ENCODE measurements at regions not wholly inside any gene's neighbourhood (a gene's known extent, or its start where the extent isn't known, plus 50 kb on each side); places are given as distances from the start of the nearest gene placed in this dataset.

GRCh38 chr11:97844016-97844415 lies 1176.7 kb upstream of the CNTN5 start:
- DNase-seq (ENCODE audit: low read depth): no peak
- H3K4me3 ChIP-seq (ENCODE audit: control insufficient read depth, low read depth, low read length): no peak overlapping the region
- no peak for TF ChIP-seq CTCF (conservative IDR thresholded peaks at IDR 0.05; ENCODE audit: control insufficient read depth, insufficient read depth, low read depth, low read length)

GRCh38 chr11:97847730-97848129 lies 1173.0 kb upstream of the CNTN5 start:
- no peak for DNase-seq (ENCODE audit: low read depth)
- no peak for TF ChIP-seq CTCF (conservative IDR thresholded peaks at IDR 0.05; ENCODE audit: control insufficient read depth, insufficient read depth, low read depth, low read length)
- no peak overlapping the region for H3K4me3 ChIP-seq (ENCODE audit: control insufficient read depth, low read depth, low read length)

- no peak overlapping the region for H3K4me3 ChIP-seq (ENCODE audit: control insufficient read depth, low read depth, low read length)
- DNase-seq (ENCODE audit: low read depth): no peak
These were observed 1170.0 kb upstream of the CNTN5 start for GRCh38 chr11:97850701-97851100.

GRCh38 chr11:97854357-97854756 lies 1166.4 kb upstream of the CNTN5 start:
- no peak for DNase-seq (ENCODE audit: low read depth)
- no peak for TF ChIP-seq CTCF (conservative IDR thresholded peaks at IDR 0.05; ENCODE audit: control insufficient read depth, insufficient read depth, low read depth, low read length)
- no peak overlapping the region for H3K4me3 ChIP-seq (ENCODE audit: control insufficient read depth, low read depth, low read length)

More at GRCh38 chr11:97850701-97851100, 1170.0 kb upstream of the CNTN5 start:
- no peak for TF ChIP-seq CTCF (conservative IDR thresholded peaks at IDR 0.05; ENCODE audit: control insufficient read depth, insufficient read depth, low read depth, low read length)

- H3K4me3 ChIP-seq (ENCODE audit: control insufficient read depth, low read depth, low read length): no peak overlapping the region
- TF ChIP-seq CTCF (conservative IDR thresholded peaks at IDR 0.05; ENCODE audit: control insufficient read depth, insufficient read depth, low read depth, low read length): no peak
- no peak for DNase-seq (ENCODE audit: low read depth)
These were observed 1165.9 kb upstream of the CNTN5 start for GRCh38 chr11:97854877-97855276.

GRCh38 chr11:97856666-97857065 lies 1164.1 kb upstream of the CNTN5 start:
- no peak for TF ChIP-seq CTCF (conservative IDR thresholded peaks at IDR 0.05; ENCODE audit: control insufficient read depth, insufficient read depth, low read depth, low read length)
- DNase-seq (ENCODE audit: low read depth): no peak
- no peak overlapping the region for H3K4me3 ChIP-seq (ENCODE audit: control insufficient read depth, low read depth, low read length)

- no peak for TF ChIP-seq CTCF (conservative IDR thresholded peaks at IDR 0.05; ENCODE audit: control insufficient read depth, insufficient read depth, low read depth, low read length)
- DNase-seq (ENCODE audit: low read depth): no peak
These were observed 1160.5 kb upstream of the CNTN5 start for GRCh38 chr11:97860237-97860636.

More at GRCh38 chr11:97860237-97860636, 1160.5 kb upstream of the CNTN5 start:
- no peak overlapping the region for H3K4me3 ChIP-seq (ENCODE audit: control insufficient read depth, low read depth, low read length)

Data from fibroblast of mammary gland (primary cell).